ENCODE measurements at regions not wholly inside any gene's neighbourhood (a gene's known extent, or its start where the extent isn't known, plus 50 kb on each side); places are given as distances from the start of the nearest gene placed in this dataset.

GRCh38 chr13:61277586-61278276 is 137.9 kb downstream of the PCDH20 start:
- ATAC-seq: no peak
- no peak for TF ChIP-seq ZNF70 (CRISPR knock-in tag; IDR thresholded peaks at IDR 0.05)
- no peak for TF ChIP-seq CSRNP3 (CRISPR knock-in tag; IDR thresholded peaks at IDR 0.05)
- TF ChIP-seq POU6F1 (CRISPR knock-in tag; IDR thresholded peaks at IDR 0.05; ENCODE audit: borderline replicate concordance, low read depth): no peak
- no peak for TF ChIP-seq ESRRG (CRISPR knock-in tag; IDR thresholded peaks at IDR 0.05)
- TF ChIP-seq GLIS3 (CRISPR knock-in tag; IDR thresholded peaks at IDR 0.05): no peak
- no peak for TF ChIP-seq RARB (CRISPR knock-in tag; IDR thresholded peaks at IDR 0.05)
- no peak for TF ChIP-seq ISL1 (CRISPR knock-in tag; IDR thresholded peaks at IDR 0.05)
- no peak for TF ChIP-seq ZNF565 (CRISPR knock-in tag; conservative IDR thresholded peaks at IDR 0.05; ENCODE audit: low read depth)
- no peak for TF ChIP-seq TOX (CRISPR knock-in tag; IDR thresholded peaks at IDR 0.05; ENCODE audit: borderline replicate concordance)
- TF ChIP-seq OSR1 (CRISPR knock-in tag; IDR thresholded peaks at IDR 0.05): no peak
- TF ChIP-seq ZFP3 (CRISPR knock-in tag; IDR thresholded peaks at IDR 0.05): no peak
- no peak for TF ChIP-seq BACH2 (CRISPR knock-in tag; IDR thresholded peaks at IDR 0.05; ENCODE audit: borderline replicate concordance)
- TF ChIP-seq CREB5 (CRISPR knock-in tag; IDR thresholded peaks at IDR 0.05; ENCODE audit: low read depth): no peak
- TF ChIP-seq CSDC2 (CRISPR knock-in tag; IDR thresholded peaks at IDR 0.05): no peak
- no peak for TF ChIP-seq PPARA (CRISPR knock-in tag; IDR thresholded peaks at IDR 0.05; ENCODE audit: borderline replicate concordance)
- TF ChIP-seq ZFP30 (CRISPR knock-in tag; IDR thresholded peaks at IDR 0.05): no peak
- no peak for TF ChIP-seq ZC3H10 (CRISPR knock-in tag; IDR thresholded peaks at IDR 0.05)
- TF ChIP-seq TSHZ2 (CRISPR knock-in tag; IDR thresholded peaks at IDR 0.05): no peak
- TF ChIP-seq ZNF8 (CRISPR knock-in tag; IDR thresholded peaks at IDR 0.05): no peak

GRCh38 chr13:61277088-61277487 is 138.6 kb downstream of the PCDH20 start:
- ATAC-seq: no peak
- TF ChIP-seq TSHZ2 (CRISPR knock-in tag; IDR thresholded peaks at IDR 0.05) (no peak), GLIS3 (CRISPR knock-in tag; IDR thresholded peaks at IDR 0.05) (no peak), BACH2 (CRISPR knock-in tag; IDR thresholded peaks at IDR 0.05; ENCODE audit: borderline replicate concordance) (no peak), ISL1 (CRISPR knock-in tag; IDR thresholded peaks at IDR 0.05) (no peak), ZFP3 (CRISPR knock-in tag; IDR thresholded peaks at IDR 0.05) (no peak), SNAI2 (CRISPR knock-in tag; IDR thresholded peaks at IDR 0.05) (no peak), TOX (CRISPR knock-in tag; IDR thresholded peaks at IDR 0.05; ENCODE audit: borderline replicate concordance) (no peak), CSRNP3 (CRISPR knock-in tag; IDR thresholded peaks at IDR 0.05) (no peak), ZNF8 (CRISPR knock-in tag; IDR thresholded peaks at IDR 0.05) (no peak), POU6F1 (CRISPR knock-in tag; IDR thresholded peaks at IDR 0.05; ENCODE audit: borderline replicate concordance, low read depth) (no peak), PPARA (CRISPR knock-in tag; IDR thresholded peaks at IDR 0.05; ENCODE audit: borderline replicate concordance) (no peak), ZC3H10 (CRISPR knock-in tag; IDR thresholded peaks at IDR 0.05) (no peak)

Data from SK-N-SH treated with all-trans-retinoic acid at 6 μM for 48 hours (cell line).